Coronary artery (tissue), 2 donors: ENCODE measurements at regions not wholly inside any gene's neighbourhood (a gene's known extent, or its start where the extent isn't known, plus 50 kb on each side); places are given as distances from the start of the nearest gene placed in this dataset.

Source experiments
- DNase-seq: peaks from one replicate; pipeline ENCODE4 v3.0.0-alpha.2; 2017; ENCODE audit warnings: low spot score
- H3K27ac ChIP-seq, 2 donors: fragments of 200-600 bp; sonication (generic); one replicate each; pipeline ENCODE4 v1.5.1; 2016 to 2019
- H3K4me3 ChIP-seq: fragments of 200-600 bp; sonication (generic); 2 replicates; pipeline ENCODE4 v1.5.1; 2016; ENCODE audit warnings: mild to moderate bottlenecking, moderate library complexity
- TF ChIP-seq, protein P1 (sequence below): fragments of 200-600 bp; sonication (generic); IDR thresholded peaks from one replicate; pipeline ENCODE4 v1.5.1; 2019; ENCODE audit warnings: antibody characterized with exemption

- TF ChIP-seq, protein P1, sequence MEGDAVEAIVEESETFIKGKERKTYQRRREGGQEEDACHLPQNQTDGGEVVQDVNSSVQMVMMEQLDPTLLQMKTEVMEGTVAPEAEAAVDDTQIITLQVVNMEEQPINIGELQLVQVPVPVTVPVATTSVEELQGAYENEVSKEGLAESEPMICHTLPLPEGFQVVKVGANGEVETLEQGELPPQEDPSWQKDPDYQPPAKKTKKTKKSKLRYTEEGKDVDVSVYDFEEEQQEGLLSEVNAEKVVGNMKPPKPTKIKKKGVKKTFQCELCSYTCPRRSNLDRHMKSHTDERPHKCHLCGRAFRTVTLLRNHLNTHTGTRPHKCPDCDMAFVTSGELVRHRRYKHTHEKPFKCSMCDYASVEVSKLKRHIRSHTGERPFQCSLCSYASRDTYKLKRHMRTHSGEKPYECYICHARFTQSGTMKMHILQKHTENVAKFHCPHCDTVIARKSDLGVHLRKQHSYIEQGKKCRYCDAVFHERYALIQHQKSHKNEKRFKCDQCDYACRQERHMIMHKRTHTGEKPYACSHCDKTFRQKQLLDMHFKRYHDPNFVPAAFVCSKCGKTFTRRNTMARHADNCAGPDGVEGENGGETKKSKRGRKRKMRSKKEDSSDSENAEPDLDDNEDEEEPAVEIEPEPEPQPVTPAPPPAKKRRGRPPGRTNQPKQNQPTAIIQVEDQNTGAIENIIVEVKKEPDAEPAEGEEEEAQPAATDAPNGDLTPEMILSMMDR, result no peak
- DNase-seq, result no peak
- H3K27ac ChIP-seq, result no peak overlapping the region
- no peak overlapping the region for H3K4me3 ChIP-seq
Observed at GRCh38 chr6:147639279-147639678, 130.8 kb downstream of the SAMD5 start.

GRCh38 chr6:147640606-147641005 lies 132.1 kb downstream of the SAMD5 start:
- TF ChIP-seq, protein P1, result no peak
- DNase-seq, result no peak
- no peak overlapping the region for H3K27ac ChIP-seq
- no peak overlapping the region for H3K4me3 ChIP-seq

- Histone ChIP-seq H3K27ac (no peak overlapping the region), H3K4me3 (no peak overlapping the region)
- TF ChIP-seq, protein P1, result no peak
- DNase-seq, result no peak
Observed at GRCh38 chr6:147641511-147641910, 133.0 kb downstream of the SAMD5 start.

DNA sequence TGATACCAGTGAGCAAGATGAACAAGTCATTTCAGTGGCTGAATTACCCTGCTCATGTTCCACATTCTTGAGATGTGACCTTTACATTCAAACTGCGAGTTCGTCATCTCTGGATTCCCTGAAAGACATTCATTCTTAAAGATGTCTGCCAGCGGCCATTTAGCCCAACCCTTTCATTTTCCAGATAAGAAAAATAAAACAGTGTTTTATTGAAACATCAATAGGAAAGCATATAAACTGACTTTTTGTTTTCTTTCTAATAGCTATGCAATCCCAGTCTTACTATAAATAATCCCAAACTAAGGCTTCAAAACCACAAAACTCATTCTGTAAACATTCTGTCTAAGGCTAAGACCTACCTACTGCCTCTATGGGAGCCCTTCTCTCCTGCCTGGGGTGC lies 134.0 kb downstream of the SAMD5 start:
- no peak overlapping the region for H3K27ac ChIP-seq
- DNase-seq, result no peak

GRCh38 chr6:147643341-147644200 lies 135.1 kb downstream of the SAMD5 start:
- TF ChIP-seq, protein P1, result no peak
- no peak for DNase-seq
- Histone ChIP-seq H3K27ac (no peak overlapping the region), H3K4me3 (no peak overlapping the region)

More for the DNA sequence above, 134.0 kb downstream of the SAMD5 start:
- H3K4me3 ChIP-seq, result no peak overlapping the region
- TF ChIP-seq, protein P1, result no peak

DNA sequence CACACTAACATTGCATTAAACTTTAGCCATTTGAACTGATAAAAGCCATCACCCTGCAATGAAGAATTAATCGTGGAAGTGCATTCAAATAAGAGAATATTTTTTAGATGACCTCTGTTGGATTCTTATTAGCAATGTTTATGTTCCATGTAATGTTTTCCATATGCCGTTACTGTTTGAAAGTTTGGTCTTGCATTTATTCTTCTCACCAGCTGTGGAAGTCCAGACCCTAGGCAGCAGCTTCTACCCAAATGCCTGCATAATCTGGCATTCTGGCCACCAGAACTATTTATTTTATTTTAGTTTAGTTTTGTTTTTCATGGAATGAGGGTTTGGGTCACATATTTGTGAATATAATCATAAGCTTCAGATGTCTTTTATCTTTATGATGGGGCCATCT lies 140.4 kb downstream of the SAMD5 start:
- DNase-seq, result no peak
- H3K4me3 ChIP-seq, result no peak overlapping the region
- H3K27ac ChIP-seq, result no peak overlapping the region
- TF ChIP-seq, protein P1, result no peak
